IPS-18a (cell line): ENCODE measurements at regions not wholly inside any gene's neighbourhood (a gene's known extent, or its start where the extent isn't known, plus 50 kb on each side); places are given as distances from the start of the nearest gene placed in this dataset.

Source experiments
- H3K27ac ChIP-seq: one replicate; pipeline ENCODE4 v1.5.1; 2013; ENCODE audit warnings: low read length
- H3K27me3 ChIP-seq: one replicate; pipeline ENCODE4 v1.6.1; 2013; ENCODE audit warnings: mild to moderate bottlenecking, low read length; ENCODE audit not compliant: control insufficient read depth, insufficient read depth
- H3K36me3 ChIP-seq: one replicate; pipeline ENCODE4 v1.6.1; 2013; ENCODE audit warnings: low read depth, low read length; ENCODE audit not compliant: control insufficient read depth
- H3K4me1 ChIP-seq: one replicate; pipeline ENCODE4 v1.6.1; 2013; ENCODE audit warnings: low read depth, low read length; ENCODE audit not compliant: control insufficient read depth
- H3K4me3 ChIP-seq: one replicate; pipeline ENCODE4 v1.5.1; 2013; ENCODE audit warnings: low read length
- H3K9ac ChIP-seq: one replicate; pipeline ENCODE4 v1.6.1; 2013; ENCODE audit warnings: mild to moderate bottlenecking, low read length, moderate library complexity
- H3K9me3 ChIP-seq: one replicate; pipeline ENCODE4 v1.6.1; 2013; ENCODE audit warnings: low read depth, low read length; ENCODE audit not compliant: control insufficient read depth

- H3K27ac ChIP-seq: no peak overlapping the region
- no peak overlapping the region for H3K9ac ChIP-seq
- no peaks in the 10 kb centered on the region for H3K9me3 ChIP-seq
- peaks cover 5% of the 10 kb centered on the region for H3K4me1 ChIP-seq
- no peaks in the 10 kb centered on the region for H3K36me3 ChIP-seq
- H3K4me3 ChIP-seq: no peak overlapping the region
- H3K27me3 ChIP-seq: no peaks in the 10 kb centered on the region
These were observed 132.5 kb downstream of the DHX15 start for GRCh38 chr4:24451870-24452269.

DNA sequence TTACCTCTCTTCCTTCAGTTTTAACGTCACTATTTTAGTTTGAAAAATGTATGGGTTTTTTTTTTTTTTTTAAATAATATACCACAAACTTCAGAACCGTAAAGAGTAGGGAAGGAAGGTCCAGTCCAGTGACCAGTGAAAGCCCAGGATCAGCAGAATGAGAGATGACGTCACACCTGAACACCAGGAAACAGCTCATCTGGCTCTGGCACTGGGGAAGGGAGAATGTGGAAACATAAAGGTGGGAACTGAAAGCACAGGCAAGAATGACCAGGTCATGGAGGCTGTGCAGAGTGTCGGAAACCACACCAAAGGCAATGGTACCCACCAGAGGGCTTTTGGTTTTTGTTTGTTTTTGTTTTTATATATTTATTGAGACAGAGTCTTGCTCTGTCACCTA lies 141.2 kb downstream of the DHX15 start:
- Histone ChIP-seq H3K36me3 (no peaks in the 10 kb centered on the region), H3K9me3 (no peaks in the 10 kb centered on the region), H3K27me3 (no peaks in the 10 kb centered on the region), H3K4me3 (no peak overlapping the region), H3K9ac (no peak overlapping the region), H3K4me1 (no peaks in the 10 kb centered on the region), H3K27ac (no peak overlapping the region)

DNA sequence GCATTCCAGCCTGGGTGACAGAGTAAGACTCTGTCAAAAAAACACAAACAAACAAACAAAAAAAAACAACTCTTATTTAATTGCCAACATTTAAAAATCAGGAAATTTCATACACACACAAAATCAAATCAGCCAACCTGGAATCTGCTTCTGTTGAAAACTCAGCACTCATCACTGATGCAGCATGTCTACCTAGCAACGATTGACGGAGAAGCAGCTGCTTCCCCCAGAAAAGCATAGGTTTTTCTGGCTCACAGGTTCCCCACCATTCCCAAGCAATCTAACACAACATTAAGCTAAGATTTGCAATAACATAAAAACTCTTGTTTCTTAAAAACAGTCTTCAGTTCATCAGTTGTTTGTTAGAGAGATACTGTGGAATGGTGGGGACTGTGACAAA lies 143.6 kb downstream of the DHX15 start:
- Histone ChIP-seq H3K27ac (no peak overlapping the region), H3K4me1 (no peaks in the 10 kb centered on the region), H3K9me3 (no peaks in the 10 kb centered on the region), H3K27me3 (no peaks in the 10 kb centered on the region), H3K9ac (no peak overlapping the region), H3K4me3 (no peak overlapping the region), H3K36me3 (no peaks in the 10 kb centered on the region)

DNA sequence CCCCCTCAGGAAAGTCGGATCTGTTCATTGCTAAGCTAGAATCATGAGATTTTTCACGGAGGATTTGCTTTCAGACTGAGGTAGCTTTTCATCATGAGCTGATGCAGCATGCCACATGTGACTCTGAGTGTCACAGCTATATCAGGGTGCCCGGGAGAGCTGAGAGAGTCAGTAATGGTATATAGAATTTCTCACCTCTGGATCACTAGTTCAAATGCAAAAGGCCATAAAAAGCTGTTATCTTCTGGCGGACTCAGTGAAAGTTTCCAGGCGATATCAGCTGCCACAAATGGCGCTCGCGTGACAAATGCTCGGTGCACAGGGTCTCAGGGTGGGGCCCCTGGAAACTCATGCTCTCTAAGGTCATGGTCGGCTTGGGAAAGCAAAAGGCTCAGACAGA lies 150.1 kb downstream of the DHX15 start:
- Histone ChIP-seq H3K4me1 (peaks cover under 1% of the 10 kb centered on the region), H3K27me3 (no peaks in the 10 kb centered on the region), H3K36me3 (no peaks in the 10 kb centered on the region), H3K9ac (no peak overlapping the region), H3K9me3 (no peaks in the 10 kb centered on the region), H3K4me3 (no peak overlapping the region), H3K27ac (no peak overlapping the region)

DNA sequence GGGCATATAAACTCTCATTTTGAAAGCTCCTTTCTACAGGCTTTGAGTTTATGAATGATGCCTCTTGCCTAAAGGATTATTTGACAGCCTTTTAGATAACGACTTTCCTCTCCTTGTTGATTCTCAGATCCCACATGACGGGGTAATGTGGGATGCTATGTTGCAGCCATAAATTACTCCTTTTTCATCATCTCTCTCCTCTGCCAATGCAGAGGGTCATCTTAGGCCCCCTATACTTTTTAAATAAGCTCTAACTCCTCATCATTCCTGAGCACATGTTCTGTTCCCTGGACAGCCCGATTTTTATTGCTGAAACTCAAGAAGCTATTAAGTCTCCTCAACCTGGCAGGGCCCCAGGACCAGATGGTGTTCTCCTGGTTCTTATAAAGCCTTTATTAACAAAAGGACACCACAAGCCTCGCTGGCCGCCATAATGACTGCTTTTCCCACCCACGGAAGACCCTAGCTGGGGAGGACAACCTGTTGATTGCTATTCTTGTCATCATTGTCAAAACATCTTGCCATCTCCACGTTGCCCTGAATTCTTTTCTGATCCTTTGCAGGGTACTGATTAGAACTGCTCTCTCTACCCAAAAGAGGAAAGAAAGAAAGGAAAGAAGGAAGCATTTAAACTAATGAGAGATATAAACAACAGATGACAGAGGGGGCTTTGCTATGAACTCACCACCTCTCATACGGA lies 150.7 kb downstream of the DHX15 start:
- Histone ChIP-seq H3K27me3 (no peaks in the 10 kb centered on the region), H3K4me1 (peaks cover 5% of the 10 kb centered on the region), H3K36me3 (no peaks in the 10 kb centered on the region), H3K4me3 (no peak overlapping the region), H3K9me3 (no peaks in the 10 kb centered on the region), H3K9ac (no peak overlapping the region), H3K27ac (no peak overlapping the region)

DNA sequence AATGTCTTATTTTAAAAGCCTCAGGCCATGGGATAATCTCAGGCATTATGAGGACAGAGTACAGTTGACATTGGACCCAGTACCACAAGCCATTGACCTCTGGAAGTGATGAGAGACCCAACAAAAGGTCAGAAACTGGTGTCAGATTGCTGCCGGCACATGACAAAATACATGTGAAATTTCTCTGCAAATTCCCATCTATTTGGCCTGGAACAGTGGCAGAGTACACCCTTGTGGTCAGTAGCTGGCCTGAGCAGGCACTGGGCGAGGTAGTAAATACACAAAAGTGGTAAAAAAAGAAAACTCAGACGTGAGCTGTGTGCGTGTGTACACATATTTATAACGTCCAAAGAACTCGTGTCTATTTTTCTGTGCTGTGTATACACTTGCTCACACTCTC lies 155.5 kb downstream of the DHX15 start:
- H3K9me3 ChIP-seq: no peaks in the 10 kb centered on the region
- H3K27me3 ChIP-seq: no peaks in the 10 kb centered on the region
- no peak overlapping the region for H3K4me3 ChIP-seq
- no peak overlapping the region for H3K27ac ChIP-seq
- peaks cover 5% of the 10 kb centered on the region for H3K4me1 ChIP-seq
- H3K9ac ChIP-seq: no peak overlapping the region
- no peaks in the 10 kb centered on the region for H3K36me3 ChIP-seq

GRCh38 chr4:24426557-24426956 lies 157.8 kb downstream of the DHX15 start:
- Histone ChIP-seq H3K9ac (no peak overlapping the region), H3K4me3 (no peak overlapping the region), H3K27ac (no peak overlapping the region), H3K9me3 (no peaks in the 10 kb centered on the region), H3K4me1 (peaks cover 5% of the 10 kb centered on the region), H3K27me3 (no peaks in the 10 kb centered on the region), H3K36me3 (no peaks in the 10 kb centered on the region)

DNA sequence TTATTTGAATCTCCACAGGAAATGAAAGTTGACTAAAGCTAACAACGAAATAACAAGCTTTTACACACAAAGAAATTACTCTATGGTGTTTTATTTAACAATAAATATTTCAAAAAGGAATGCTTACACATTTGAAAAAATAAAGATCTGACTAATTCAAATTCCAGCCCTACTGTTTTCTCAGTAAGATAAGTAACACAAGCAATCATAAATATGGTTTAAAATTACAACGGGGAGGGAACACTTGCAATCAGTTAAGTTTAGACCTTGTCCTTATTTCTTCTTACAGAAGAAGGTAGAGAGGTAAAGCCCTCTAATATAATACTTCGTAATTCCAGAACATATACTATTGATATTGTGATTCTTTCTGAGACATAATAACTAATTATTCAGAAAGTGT lies 158.5 kb downstream of the DHX15 start:
- Histone ChIP-seq H3K27me3 (no peaks in the 10 kb centered on the region), H3K4me1 (peaks cover 5% of the 10 kb centered on the region), H3K36me3 (no peaks in the 10 kb centered on the region), H3K27ac (no peak overlapping the region), H3K9me3 (no peaks in the 10 kb centered on the region), H3K9ac (no peak overlapping the region), H3K4me3 (no peak overlapping the region)

DNA sequence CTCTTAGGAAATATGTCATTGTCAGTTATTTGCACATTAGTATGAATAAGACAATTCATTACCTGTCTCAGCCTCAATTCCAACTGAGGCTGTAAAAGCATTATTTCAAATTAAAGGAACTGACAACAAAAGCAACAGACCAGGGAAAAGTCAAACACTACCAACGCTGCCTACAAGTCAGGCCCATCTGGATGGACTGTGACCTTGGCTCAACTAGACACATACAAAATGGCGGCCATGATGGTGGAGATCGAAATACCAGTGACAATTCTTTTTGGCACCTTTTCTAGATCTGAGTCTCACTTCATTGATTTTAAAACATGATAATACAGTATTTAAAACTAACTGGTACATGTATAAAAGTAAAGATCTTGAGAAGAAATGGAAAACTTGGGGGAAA lies 160.7 kb downstream of the DHX15 start:
- Histone ChIP-seq H3K4me1 (no peaks in the 10 kb centered on the region), H3K4me3 (no peak overlapping the region), H3K27ac (no peak overlapping the region), H3K36me3 (no peaks in the 10 kb centered on the region), H3K27me3 (no peaks in the 10 kb centered on the region), H3K9me3 (no peaks in the 10 kb centered on the region), H3K9ac (no peak overlapping the region)

GRCh38 chr4:24422644-24423043 lies 161.7 kb downstream of the DHX15 start:
- H3K9ac ChIP-seq: no peak overlapping the region
- no peaks in the 10 kb centered on the region for H3K4me1 ChIP-seq
- no peaks in the 10 kb centered on the region for H3K9me3 ChIP-seq
- no peaks in the 10 kb centered on the region for H3K27me3 ChIP-seq
- no peaks in the 10 kb centered on the region for H3K36me3 ChIP-seq
- H3K27ac ChIP-seq: no peak overlapping the region
- no peak overlapping the region for H3K4me3 ChIP-seq

DNA sequence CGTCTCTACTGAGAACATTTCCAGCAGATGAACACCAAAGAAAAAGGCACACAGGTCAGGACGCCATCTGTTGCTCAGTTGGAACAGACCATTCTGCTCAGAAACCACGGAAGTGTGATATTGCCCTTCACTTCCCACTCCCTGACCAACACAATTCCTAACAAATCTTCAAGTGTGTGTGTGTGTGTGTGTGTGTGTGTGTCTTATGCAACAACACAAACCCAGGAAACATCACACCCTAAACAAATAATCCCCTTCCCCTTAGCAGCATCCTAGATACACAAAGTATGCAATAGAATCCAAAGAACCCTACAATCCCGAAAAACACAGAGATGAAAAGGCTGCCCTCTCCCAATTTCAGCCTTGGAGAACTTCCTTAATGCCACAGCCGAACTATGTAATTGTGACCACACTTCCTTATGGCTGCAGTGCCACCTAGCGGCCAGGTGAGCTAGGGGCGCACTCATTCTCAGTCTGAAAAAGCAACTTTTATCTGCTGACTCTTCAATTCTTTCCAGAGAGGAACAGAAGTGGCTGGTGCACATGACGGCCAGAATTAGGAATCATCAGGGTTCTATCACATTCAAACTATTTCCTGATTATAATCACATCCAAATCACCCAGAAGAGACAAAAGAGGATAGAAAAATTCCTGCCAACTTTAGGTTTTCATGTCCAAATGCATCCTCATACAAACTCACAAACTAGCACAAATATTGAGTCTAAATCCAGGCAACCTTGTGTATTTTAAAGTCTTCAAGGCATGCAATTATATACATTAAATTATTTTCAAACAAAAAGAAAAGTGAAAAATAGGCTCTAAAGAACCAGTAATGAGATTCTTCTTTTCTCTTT lies 164.9 kb downstream of the DHX15 start:
- Histone ChIP-seq H3K27me3 (peaks cover 20% of the 10 kb centered on the region), H3K4me3 (no peak overlapping the region), H3K27ac (no peak overlapping the region), H3K36me3 (no peaks in the 10 kb centered on the region), H3K4me1 (no peaks in the 10 kb centered on the region), H3K9ac (no peak overlapping the region), H3K9me3 (no peaks in the 10 kb centered on the region)

GRCh38 chr4:24417206-24417605 lies 167.1 kb downstream of the DHX15 start:
- Histone ChIP-seq H3K27ac (no peak overlapping the region), H3K27me3 (peaks cover 37% of the 10 kb centered on the region), H3K36me3 (no peaks in the 10 kb centered on the region), H3K4me1 (peaks cover 14% of the 10 kb centered on the region), H3K9me3 (no peaks in the 10 kb centered on the region), H3K9ac (no peak overlapping the region), H3K4me3 (no peak overlapping the region)
